ENCODE measurements at regions not wholly inside any gene's neighbourhood (a gene's known extent, or its start where the extent isn't known, plus 50 kb on each side); places are given as distances from the start of the nearest gene placed in this dataset.

- TF ChIP-seq, protein P1, sequence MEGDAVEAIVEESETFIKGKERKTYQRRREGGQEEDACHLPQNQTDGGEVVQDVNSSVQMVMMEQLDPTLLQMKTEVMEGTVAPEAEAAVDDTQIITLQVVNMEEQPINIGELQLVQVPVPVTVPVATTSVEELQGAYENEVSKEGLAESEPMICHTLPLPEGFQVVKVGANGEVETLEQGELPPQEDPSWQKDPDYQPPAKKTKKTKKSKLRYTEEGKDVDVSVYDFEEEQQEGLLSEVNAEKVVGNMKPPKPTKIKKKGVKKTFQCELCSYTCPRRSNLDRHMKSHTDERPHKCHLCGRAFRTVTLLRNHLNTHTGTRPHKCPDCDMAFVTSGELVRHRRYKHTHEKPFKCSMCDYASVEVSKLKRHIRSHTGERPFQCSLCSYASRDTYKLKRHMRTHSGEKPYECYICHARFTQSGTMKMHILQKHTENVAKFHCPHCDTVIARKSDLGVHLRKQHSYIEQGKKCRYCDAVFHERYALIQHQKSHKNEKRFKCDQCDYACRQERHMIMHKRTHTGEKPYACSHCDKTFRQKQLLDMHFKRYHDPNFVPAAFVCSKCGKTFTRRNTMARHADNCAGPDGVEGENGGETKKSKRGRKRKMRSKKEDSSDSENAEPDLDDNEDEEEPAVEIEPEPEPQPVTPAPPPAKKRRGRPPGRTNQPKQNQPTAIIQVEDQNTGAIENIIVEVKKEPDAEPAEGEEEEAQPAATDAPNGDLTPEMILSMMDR (IDR thresholded peaks at IDR 0.05; ENCODE audit: poor library complexity, severe bottlenecking), result no peak
- TF ChIP-seq EP300 (conservative IDR thresholded peaks at IDR 0.05; ENCODE audit: poor library complexity, severe bottlenecking), result peak; percentile 94
- no peak for TF ChIP-seq EZH2 (IDR thresholded peaks at IDR 0.05; ENCODE audit: borderline replicate concordance, insufficient read depth, low read length, poor library complexity, severe bottlenecking)
- TF ChIP-seq POLR2AphosphoS5 (IDR thresholded peaks at IDR 0.05), result peak; percentile 68
- no peak for TF ChIP-seq MXI1 (conservative IDR thresholded peaks at IDR 0.05; ENCODE audit: poor library complexity, severe bottlenecking)
- TF ChIP-seq RAD21 (conservative IDR thresholded peaks at IDR 0.05), result peak; percentile 42
Measured at GRCh38 chr20:11195169-11195568, 521.4 kb upstream of the JAG1 start.

Data from neural cell (in vitro differentiated cells).